HEK293T (cell line): ENCODE measurements at regions not wholly inside any gene's neighbourhood (a gene's known extent, or its start where the extent isn't known, plus 50 kb on each side); places are given as distances from the start of the nearest gene placed in this dataset.

Source experiments
- FOXK2 ChIP-seq: fragments of 450-650 bp; IDR thresholded peaks from 2 replicates; pipeline ENCODE4 v1.6.1; 2016; ENCODE audit warnings: mild to moderate bottlenecking
- FOXM1 ChIP-seq: fragments of 450-650 bp; IDR thresholded peaks from 2 replicates; pipeline ENCODE4 v1.6.1; 2017; ENCODE audit warnings: mild to moderate bottlenecking, borderline replicate concordance
- HDGF ChIP-seq: fragments of 450-650 bp; IDR thresholded peaks from 2 replicates; pipeline ENCODE4 v1.6.1; 2017; ENCODE audit warnings: antibody characterized with exemption, borderline replicate concordance
- LEF1 ChIP-seq: fragments of 450-650 bp; IDR thresholded peaks from 2 replicates; pipeline ENCODE4 v1.6.1; 2017; ENCODE audit warnings: mild to moderate bottlenecking, borderline replicate concordance
- NFRKB ChIP-seq: fragments of 450-650 bp; IDR thresholded peaks from 2 replicates; pipeline ENCODE4 v1.6.1; 2016; ENCODE audit warnings: mild to moderate bottlenecking, moderate library complexity
- SUZ12 ChIP-seq: fragments of 450-650 bp; IDR thresholded peaks from 2 replicates; pipeline ENCODE4 v1.6.1; 2016; ENCODE audit warnings: mild to moderate bottlenecking

DNA sequence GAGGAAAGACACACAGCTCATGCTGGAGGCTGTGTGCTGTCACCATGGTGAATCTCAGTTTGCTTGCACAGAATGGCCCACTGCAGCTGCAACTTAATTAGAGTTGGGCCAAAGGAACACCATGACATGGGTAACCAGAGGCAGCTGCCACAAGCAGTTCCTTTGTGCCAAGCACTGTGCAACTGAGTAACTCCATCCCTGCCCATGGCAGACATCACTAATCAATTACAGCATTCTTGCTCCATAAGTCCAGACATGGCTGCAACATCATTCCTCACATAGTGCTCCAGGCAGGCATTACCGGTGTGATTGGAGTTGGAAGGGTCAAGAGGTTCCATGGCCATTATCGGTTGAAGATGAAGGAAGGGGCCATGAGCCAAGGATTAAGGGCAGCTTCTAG is 207.0 kb downstream of the RBM19 start:
- no peak for TF ChIP-seq SUZ12
- TF ChIP-seq NFRKB = no peak
- no peak for TF ChIP-seq FOXM1
- TF ChIP-seq HDGF = no peak
- no peak for TF ChIP-seq FOXK2
- no peak for TF ChIP-seq LEF1
